IMR-90 (cell line): ENCODE measurements at regions not wholly inside any gene's neighbourhood (a gene's known extent, or its start where the extent isn't known, plus 50 kb on each side); places are given as distances from the start of the nearest gene placed in this dataset.

Experiments used
- ATAC-seq: fragments of 200-7000 bp; cut with Tn5 transposase; 2 replicates; pipeline ENCODE4 v1.9.1; 2020; ENCODE audit warnings: low read depth, mild to moderate bottlenecking, moderate library complexity
- BruUV-seq: library from RNA; stranded (reverse); fragments of 400-500 nt; replicated peaks from 2 replicates; lab custom pipeline; 2021; lab: Mats Ljungman, UMichigan
- CTCF ChIA-PET: fragments of 300-600 bp; formaldehyde crosslinking; extraction: SDS; loops from one replicate; lab custom pipeline; 2021; ENCODE audit warnings: antibody characterized with exemption; lab: Yijun Ruan, JAX
- POLR2A ChIA-PET: fragments of 300-600 bp; sonication (Branson Sonifier 250); formaldehyde crosslinking; loops from one replicate; lab custom pipeline; 2022; ENCODE audit warnings: antibody characterized with exemption; ENCODE audit not compliant: unreplicated experiment; lab: Charles Lee
- DNase-seq: peaks from one replicate; pipeline ENCODE4 v3.0.0; 2013
- H2AFZ ChIP-seq: replicated peaks from 2 replicates; pipeline ENCODE3; 2013; ENCODE audit warnings: low read length, mild to moderate bottlenecking; ENCODE audit not compliant: poor library complexity
- H2AK5ac ChIP-seq: 2 replicates; pipeline ENCODE4 v1.6.1; 2013; ENCODE audit warnings: low read depth, low read length, inconsistent platforms
- H2AK9ac ChIP-seq: replicated peaks from 2 replicates; pipeline ENCODE3; 2013; ENCODE audit warnings: mild to moderate bottlenecking, low read depth, low read length, moderate library complexity; ENCODE audit not compliant: poor library complexity
- H2BK120ac ChIP-seq: 2 replicates; pipeline ENCODE4 v1.6.1; 2013; ENCODE audit warnings: low read depth, low read length, inconsistent platforms
- H2BK15ac ChIP-seq: 3 replicates; pipeline ENCODE4 v1.6.1; 2013; ENCODE audit warnings: low read depth, low read length, inconsistent platforms
- H2BK20ac ChIP-seq: 2 replicates; pipeline ENCODE4 v1.6.1; 2013; ENCODE audit warnings: low read depth, mild to moderate bottlenecking, inconsistent platforms, low read length, moderate library complexity
- H2BK5ac ChIP-seq: 2 replicates; pipeline ENCODE4 v1.6.1; 2013; ENCODE audit warnings: mild to moderate bottlenecking, low read depth, low read length, inconsistent platforms; ENCODE audit not compliant: poor library complexity, severe bottlenecking
- H3K14ac ChIP-seq: replicated peaks from 2 replicates; pipeline ENCODE4 v1.6.1; 2013; ENCODE audit warnings: low read depth, low read length, inconsistent platforms
- H3K18ac ChIP-seq: 2 replicates; pipeline ENCODE4 v1.6.1; 2013; ENCODE audit warnings: low read depth, low read length, control low read depth
- H3K23ac ChIP-seq: 2 replicates; pipeline ENCODE4 v1.6.1; 2013; ENCODE audit warnings: low read depth, low read length, inconsistent platforms
- H3K27ac ChIP-seq: 2 replicates; pipeline ENCODE4 v1.5.1; 2013; ENCODE audit warnings: mild to moderate bottlenecking, control low read depth, low read length; ENCODE audit not compliant: insufficient read depth
- H3K27me3 ChIP-seq: 2 replicates; pipeline ENCODE4 v1.6.1; 2013; ENCODE audit warnings: low read length; ENCODE audit not compliant: control insufficient read depth, insufficient read depth
- H3K36me3 ChIP-seq: 2 replicates; pipeline ENCODE4 v1.6.1; 2013; ENCODE audit warnings: low read length, mixed read lengths; ENCODE audit not compliant: control insufficient read depth, insufficient read depth
- H3K4ac ChIP-seq: 2 replicates; pipeline ENCODE4 v1.6.1; 2013; ENCODE audit warnings: low read depth, low read length, inconsistent platforms
- H3K4me1 ChIP-seq: 2 replicates; pipeline ENCODE4 v1.6.1; 2013; ENCODE audit warnings: low read length, mixed read lengths; ENCODE audit not compliant: control insufficient read depth, insufficient read depth
- H3K4me2 ChIP-seq: 2 replicates; pipeline ENCODE4 v1.6.1; 2013; ENCODE audit warnings: low read depth, mild to moderate bottlenecking, control low read depth, low read length, moderate library complexity
- H3K4me3 ChIP-seq: 2 replicates; pipeline ENCODE4 v1.5.1; 2013; ENCODE audit warnings: low read depth, mild to moderate bottlenecking, control low read depth, low read length, moderate library complexity; ENCODE audit not compliant: insufficient read depth
- H3K56ac ChIP-seq: 2 replicates; pipeline ENCODE4 v1.6.1; 2013; ENCODE audit warnings: low read length, inconsistent platforms; ENCODE audit not compliant: insufficient read depth; ENCODE audit errors: extremely low read depth
- H3K79me1 ChIP-seq, 2 experiments: 2 replicates each; pipeline ENCODE4 v1.6.1; 2013; ENCODE audit warnings: low read length in 2 of 2, inconsistent platforms in 1 of 2, low read depth in 1 of 2
- H3K9ac ChIP-seq: 2 replicates; pipeline ENCODE4 v1.6.1; 2013; ENCODE audit warnings: low read depth, low read length, control low read depth
- H3K9me1 ChIP-seq: 2 replicates; pipeline ENCODE4 v1.6.1; 2013; ENCODE audit warnings: low read length, inconsistent platforms; ENCODE audit not compliant: insufficient read depth
- H3K9me3 ChIP-seq: 2 replicates; pipeline ENCODE4 v1.6.1; 2013; ENCODE audit warnings: low read length; ENCODE audit not compliant: control insufficient read depth, insufficient read depth
- H4K20me1 ChIP-seq: 2 replicates; pipeline ENCODE4 v1.6.1; 2013; ENCODE audit warnings: low read length, inconsistent platforms; ENCODE audit not compliant: insufficient read depth
- H4K5ac ChIP-seq: 2 replicates; pipeline ENCODE4 v1.6.1; 2013; ENCODE audit warnings: mild to moderate bottlenecking, low read depth, low read length, control low read depth
- H4K8ac ChIP-seq, 2 experiments: 2 replicates each; pipeline ENCODE4 v1.6.1; 2013; ENCODE audit warnings: low read depth in 2 of 2, low read length in 2 of 2, control low read depth in 1 of 2, inconsistent platforms in 1 of 2
- H4K91ac ChIP-seq: 2 replicates; pipeline ENCODE4 v1.6.1; 2013; ENCODE audit warnings: low read depth, low read length, inconsistent platforms; ENCODE audit not compliant: insufficient read depth
- MAFK ChIP-seq: IDR thresholded peaks from 2 replicates; pipeline ENCODE4 v1.6.1; 2012; ENCODE audit warnings: low read depth, low read length, improper control_type of control experiment
- MAZ ChIP-seq: IDR thresholded peaks from 2 replicates; pipeline ENCODE4 v1.6.1; 2012; ENCODE audit warnings: low read depth, mild to moderate bottlenecking, low read length, improper control_type of control experiment, moderate library complexity, borderline replicate concordance
- NFE2L2 ChIP-seq: fragments of 150-350 bp; IDR thresholded peaks from 2 replicates; pipeline ENCODE4 v1.6.1; 2016; ENCODE audit warnings: low read depth, mild to moderate bottlenecking, low read length
- RCOR1 ChIP-seq: IDR thresholded peaks from 2 replicates; pipeline ENCODE4 v1.6.1; 2012; ENCODE audit warnings: mild to moderate bottlenecking, low read length, improper control_type of control experiment; ENCODE audit not compliant: insufficient replicate concordance
- RFX5 ChIP-seq: IDR thresholded peaks from 2 replicates; pipeline ENCODE4 v1.8.0; 2012; ENCODE audit warnings: low read depth, mild to moderate bottlenecking, low read length, moderate library complexity
- WGBS, 2 experiments: methylation state at CpG; one replicate each; pipeline versions ENCODE4 v1.1.5 to v1.1.7; 2013; ENCODE audit warnings: missing lambda C conversion rate in 2 of 2; ENCODE audit not compliant: insufficient read length in 1 of 2; ENCODE audit errors: extremely low coverage in 2 of 2; 5-methylcytosine and 5-hydroxymethylcytosine counted together
- dilution Hi-C: fragments of 300-500 bp; cut with HindIII; formaldehyde crosslinking; loops from one replicate; pipeline ENCODE4 v1.14.3; 2018; ENCODE audit warnings: low sequenced_read_pairs; ENCODE audit not compliant: unreplicated experiment
- in situ Hi-C: fragments of 300-500 bp; cut with MboI; formaldehyde crosslinking; loops from 3 replicates; pipeline ENCODE4 v1.14.3; 2019; ENCODE audit warnings: low sequenced_read_pairs, inconsistent platforms, mixed read lengths
- intact Hi-C: fragments of 100-400 bp; cut with micrococcal nuclease; formaldehyde crosslinking; loops from 2 replicates; pipeline ENCODE4 v1.10.0; 2022
- TF ChIP-seq, protein P1 (sequence below): fragments of 150-350 bp; IDR thresholded peaks from 2 replicates; pipeline ENCODE4 v1.6.1; 2016; ENCODE audit warnings: low read depth, mild to moderate bottlenecking, low read length, moderate library complexity, borderline replicate concordance

DNA sequence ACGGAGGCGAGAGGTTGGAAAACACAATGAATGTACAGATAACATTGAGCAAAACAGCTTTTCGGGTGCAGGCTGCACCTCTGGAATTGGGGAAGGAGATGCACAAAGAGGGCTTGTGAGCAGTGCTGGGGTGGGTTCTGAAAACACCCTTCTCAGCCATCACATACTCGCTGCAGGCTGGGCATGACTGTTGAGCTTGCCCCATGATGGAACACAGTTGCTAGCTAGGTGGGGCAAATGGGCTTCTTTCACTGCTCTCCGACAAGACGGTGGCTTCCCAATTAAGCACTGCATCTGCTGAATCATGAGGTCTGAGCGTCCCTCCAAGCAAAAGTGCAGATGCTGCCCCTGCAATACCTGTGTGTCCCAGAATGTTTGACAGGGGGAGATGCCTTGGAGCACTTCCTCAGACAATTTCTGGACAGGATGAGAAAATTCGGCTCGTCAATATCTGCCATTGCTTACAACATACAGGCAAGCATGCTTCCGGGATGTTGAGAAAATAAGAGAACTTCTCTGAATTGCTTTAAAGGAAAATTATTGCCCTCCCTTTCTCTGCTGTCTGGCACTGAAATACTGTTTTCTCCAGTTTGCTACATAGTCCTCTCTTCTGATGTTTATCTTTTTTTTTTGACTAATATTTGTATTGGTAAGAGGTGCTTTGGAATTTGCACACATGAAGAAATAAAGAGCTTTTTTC lies 77.3 kb upstream of the SH3BP4 start (continued):
- no peak for TF ChIP-seq RFX5

DNA sequence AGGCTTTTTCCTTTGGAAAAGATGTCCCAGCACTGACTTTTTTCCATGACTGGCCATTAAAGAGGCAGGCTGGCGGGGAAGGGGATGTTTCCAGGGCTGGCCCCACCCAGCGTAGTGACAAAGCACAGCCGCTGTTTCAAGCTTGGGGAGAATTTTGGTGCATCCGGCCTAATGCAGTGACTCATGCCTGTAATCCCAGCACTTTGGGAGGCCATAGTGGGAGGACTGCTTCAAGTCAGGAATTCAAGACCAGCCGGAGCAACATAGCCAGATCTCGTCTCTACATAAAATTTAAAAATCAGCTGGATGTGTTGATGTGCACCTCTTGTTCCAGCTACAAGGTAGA lies 78.0 kb upstream of the SH3BP4 start:
- BruUV-seq = no TSS peak
- TF ChIP-seq MAFK (no peak), MAZ (0 out of 2 replicates have a peak, but pooled peaks have one; percentile 19), NFE2L2 (no peak), RCOR1 (no peak)
- TF ChIP-seq, protein P1, sequence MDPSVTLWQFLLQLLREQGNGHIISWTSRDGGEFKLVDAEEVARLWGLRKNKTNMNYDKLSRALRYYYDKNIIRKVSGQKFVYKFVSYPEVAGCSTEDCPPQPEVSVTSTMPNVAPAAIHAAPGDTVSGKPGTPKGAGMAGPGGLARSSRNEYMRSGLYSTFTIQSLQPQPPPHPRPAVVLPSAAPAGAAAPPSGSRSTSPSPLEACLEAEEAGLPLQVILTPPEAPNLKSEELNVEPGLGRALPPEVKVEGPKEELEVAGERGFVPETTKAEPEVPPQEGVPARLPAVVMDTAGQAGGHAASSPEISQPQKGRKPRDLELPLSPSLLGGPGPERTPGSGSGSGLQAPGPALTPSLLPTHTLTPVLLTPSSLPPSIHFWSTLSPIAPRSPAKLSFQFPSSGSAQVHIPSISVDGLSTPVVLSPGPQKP = no peak
- H3K56ac ChIP-seq = no peak overlapping the region
- H2BK5ac ChIP-seq = no peak overlapping the region
- no peak overlapping the region for H2AK9ac ChIP-seq
- 0 out of 2 replicates have a peak overlapping the region, but pooled peaks have one; percentile 36 for H2BK120ac ChIP-seq
- no peak overlapping the region for H3K27ac ChIP-seq
- H4K5ac ChIP-seq = no peak overlapping the region
- H3K4me2 ChIP-seq = no peak overlapping the region
- no peaks in the 10 kb centered on the region for H4K20me1 ChIP-seq
- no peaks in the 10 kb centered on the region for H3K27me3 ChIP-seq
- ChIA-PET CTCF (interaction anchor here (1.0 kb wide), 1 partner anchor 45 kb away, joined by 3 read pairs; no protein-coding TSS in a partner anchor), POLR2A (interaction anchor here (0.7 kb wide), 1 partner anchor 187 kb away, joined by 3 read pairs; no protein-coding TSS in a partner anchor)
- H4K91ac ChIP-seq = no peak overlapping the region; the same call in 1 of the 2 replicates
- DNase-seq (peak; percentile 70), ATAC-seq (peak; percentile 72)
- H2BK20ac ChIP-seq = peak overlapping the region; percentile 59; the same call in 1 of the 2 replicates
- 73% methylated on average over 4 of the region's 6 CpGs; no CpG with 5 or more reads in 1 of the 2 experiments for WGBS, 2 experiments
- H2AFZ ChIP-seq = peak overlapping the region; percentile 62
- 0 out of 3 replicates have a peak overlapping the region, but pooled peaks have one; percentile 19 for H2BK15ac ChIP-seq
- 0 out of 2 replicates have a peak, but pooled peaks cover 4% of the 10 kb centered on the region for H3K9me1 ChIP-seq
- H3K18ac ChIP-seq = no peak overlapping the region
- no peak overlapping the region for H3K4me3 ChIP-seq
- in situ Hi-C loops = no loop called here
- H3K9me3 ChIP-seq = no peaks in the 10 kb centered on the region; the same call in 1 of the 2 replicates
- intact Hi-C loops = loop anchor here (5.0 kb wide), 1 partner anchor 102 kb away; no protein-coding TSS in a partner anchor
- H3K79me1 ChIP-seq = no peaks in the 10 kb centered on the region
- H3K14ac ChIP-seq = no peak overlapping the region
- H3K4me1 ChIP-seq = no peaks in the 10 kb centered on the region; the same call in none of the 2 replicates
- H2AK5ac ChIP-seq = no peak overlapping the region
- H3K36me3 ChIP-seq = no peaks in the 10 kb centered on the region
- no peak overlapping the region for H3K23ac ChIP-seq
- H3K9ac ChIP-seq = no peak overlapping the region
- dilution Hi-C loops = no loop called here
- H3K4ac ChIP-seq = peak overlapping the region; percentile 23; the same call in 1 of the 2 replicates
- peak overlapping the region; percentile 54 to 55; a peak in 1 of 4 replicates for H4K8ac ChIP-seq
